ENCODE measurements at regions not wholly inside any gene's neighbourhood (a gene's known extent, or its start where the extent isn't known, plus 50 kb on each side); places are given as distances from the start of the nearest gene placed in this dataset.

- TF ChIP-seq EP300 (IDR thresholded peaks at IDR 0.05) (no peak), CTCF (IDR thresholded peaks at IDR 0.05) (no peak), POLR2A (IDR thresholded peaks at IDR 0.05; ENCODE audit: low read depth) (no peak), POLR2AphosphoS5 (IDR thresholded peaks at IDR 0.05) (no peak)
- WGBS = 65% methylated on average over 2 of the region's 2 CpGs
- H3K27me3 ChIP-seq = no peaks in the 10 kb centered on the region
- no peak overlapping the region for H3K27ac ChIP-seq (replicated peaks in 1 of 4)
- H3K9me3 ChIP-seq = no peaks in the 10 kb centered on the region
- H3K4me3 ChIP-seq = no peak overlapping the region
- no peaks in the 10 kb centered on the region for H3K4me1 ChIP-seq
- no peak for DNase-seq (ENCODE audit: extremely low spot score)
- H3K36me3 ChIP-seq = no peaks in the 10 kb centered on the region
- intact Hi-C loops (cut with DNase I) = no loop called here
Measured at GRCh38 chr10:83612746-83613145, 526.6 kb upstream of the GHITM start.

GRCh38 chr10:83617172-83617571, 522.1 kb upstream of the GHITM start:
- no peaks in the 10 kb centered on the region for H3K36me3 ChIP-seq

GRCh38 chr10:83617692-83618545, 521.4 kb upstream of the GHITM start:
- intact Hi-C loops (cut with DNase I) = no loop called here
- TF ChIP-seq CTCF (IDR thresholded peaks at IDR 0.05) = no peak
- no peak for TF ChIP-seq EP300 (IDR thresholded peaks at IDR 0.05)
- no peak for TF ChIP-seq POLR2AphosphoS5 (IDR thresholded peaks at IDR 0.05)
- no peak for TF ChIP-seq POLR2A (IDR thresholded peaks at IDR 0.05; ENCODE audit: low read depth)
- no peaks in the 10 kb centered on the region for H3K4me1 ChIP-seq
- 42% methylated on average over 5 of the region's 5 CpGs for WGBS
- DNase-seq (ENCODE audit: extremely low spot score) = no peak
- H3K9me3 ChIP-seq = no peaks in the 10 kb centered on the region
- H3K4me3 ChIP-seq = no peak overlapping the region
- H3K27ac ChIP-seq (replicated peaks in 1 of 4) = no peak overlapping the region
- H3K27me3 ChIP-seq = no peaks in the 10 kb centered on the region
- no peaks in the 10 kb centered on the region for H3K36me3 ChIP-seq

More at GRCh38 chr10:83617172-83617571, 522.1 kb upstream of the GHITM start:
- no peak for TF ChIP-seq CTCF (IDR thresholded peaks at IDR 0.05)
- TF ChIP-seq EP300 (IDR thresholded peaks at IDR 0.05) = no peak
- no peak for TF ChIP-seq POLR2AphosphoS5 (IDR thresholded peaks at IDR 0.05)
- no peak for TF ChIP-seq POLR2A (IDR thresholded peaks at IDR 0.05; ENCODE audit: low read depth)
- no peaks in the 10 kb centered on the region for H3K9me3 ChIP-seq
- DNase-seq (ENCODE audit: extremely low spot score) = no peak
- H3K4me3 ChIP-seq = no peak overlapping the region
- WGBS = 77% methylated on average over 1 of the region's 1 CpG
- intact Hi-C loops (cut with DNase I) = no loop called here
- H3K27me3 ChIP-seq = no peaks in the 10 kb centered on the region
- no peak overlapping the region for H3K27ac ChIP-seq (replicated peaks in 1 of 4)
- no peaks in the 10 kb centered on the region for H3K4me1 ChIP-seq

GRCh38 chr10:83625831-83626360, 513.4 kb upstream of the GHITM start:
- H3K27me3 ChIP-seq = no peaks in the 10 kb centered on the region
- H3K4me1 ChIP-seq = no peaks in the 10 kb centered on the region
- H3K27ac ChIP-seq (replicated peaks in 1 of 4) = no peak overlapping the region
- no peaks in the 10 kb centered on the region for H3K9me3 ChIP-seq
- DNase-seq (ENCODE audit: extremely low spot score) = no peak
- TF ChIP-seq POLR2A (IDR thresholded peaks at IDR 0.05; ENCODE audit: low read depth) = no peak
- TF ChIP-seq POLR2AphosphoS5 (IDR thresholded peaks at IDR 0.05) = no peak
- TF ChIP-seq CTCF (IDR thresholded peaks at IDR 0.05) = no peak
- TF ChIP-seq EP300 (IDR thresholded peaks at IDR 0.05) = no peak
- WGBS = 47% methylated on average over 5 of the region's 5 CpGs
- no peak overlapping the region for H3K4me3 ChIP-seq
- intact Hi-C loops (cut with DNase I) = no loop called here
- no peaks in the 10 kb centered on the region for H3K36me3 ChIP-seq
